ENCODE measurements at regions not wholly inside any gene's neighbourhood (a gene's known extent, or its start where the extent isn't known, plus 50 kb on each side); places are given as distances from the start of the nearest gene placed in this dataset.

DNA sequence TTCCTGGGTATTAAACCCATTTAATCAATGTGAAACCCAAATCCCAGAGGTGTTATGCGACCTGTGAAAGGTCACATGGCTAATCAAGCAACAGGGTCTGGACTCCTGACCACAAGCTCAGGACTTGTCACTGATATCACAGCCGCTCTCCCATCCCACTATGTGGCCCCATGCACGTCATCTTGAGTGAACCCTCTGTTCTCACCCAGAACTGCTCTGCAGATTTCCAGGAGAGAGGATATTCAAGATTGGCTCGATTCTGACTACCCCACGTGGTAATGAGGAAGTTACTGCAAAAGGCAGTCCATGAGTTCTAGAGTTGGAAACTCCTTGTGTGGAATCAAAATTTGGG lies 173.5 kb upstream of the ETV3 start:
- TF ChIP-seq, protein P1, sequence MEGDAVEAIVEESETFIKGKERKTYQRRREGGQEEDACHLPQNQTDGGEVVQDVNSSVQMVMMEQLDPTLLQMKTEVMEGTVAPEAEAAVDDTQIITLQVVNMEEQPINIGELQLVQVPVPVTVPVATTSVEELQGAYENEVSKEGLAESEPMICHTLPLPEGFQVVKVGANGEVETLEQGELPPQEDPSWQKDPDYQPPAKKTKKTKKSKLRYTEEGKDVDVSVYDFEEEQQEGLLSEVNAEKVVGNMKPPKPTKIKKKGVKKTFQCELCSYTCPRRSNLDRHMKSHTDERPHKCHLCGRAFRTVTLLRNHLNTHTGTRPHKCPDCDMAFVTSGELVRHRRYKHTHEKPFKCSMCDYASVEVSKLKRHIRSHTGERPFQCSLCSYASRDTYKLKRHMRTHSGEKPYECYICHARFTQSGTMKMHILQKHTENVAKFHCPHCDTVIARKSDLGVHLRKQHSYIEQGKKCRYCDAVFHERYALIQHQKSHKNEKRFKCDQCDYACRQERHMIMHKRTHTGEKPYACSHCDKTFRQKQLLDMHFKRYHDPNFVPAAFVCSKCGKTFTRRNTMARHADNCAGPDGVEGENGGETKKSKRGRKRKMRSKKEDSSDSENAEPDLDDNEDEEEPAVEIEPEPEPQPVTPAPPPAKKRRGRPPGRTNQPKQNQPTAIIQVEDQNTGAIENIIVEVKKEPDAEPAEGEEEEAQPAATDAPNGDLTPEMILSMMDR (IDR thresholded peaks at IDR 0.05), result no peak
- TF ChIP-seq POLR2A (IDR thresholded peaks at IDR 0.05), result no peak

Data from prostate gland (tissue), 2 donors.